HL-60 (cell line): ENCODE measurements at regions not wholly inside any gene's neighbourhood (a gene's known extent, or its start where the extent isn't known, plus 50 kb on each side); places are given as distances from the start of the nearest gene placed in this dataset.

Experiments used
- POLR2AphosphoS5 ChIP-seq: IDR thresholded peaks from 2 replicates; pipeline ENCODE4 v1.6.1; 2012; ENCODE audit warnings: low read depth
- SPI1 ChIP-seq: IDR thresholded peaks from 2 replicates; pipeline ENCODE4 v1.6.1; 2012; ENCODE audit warnings: low read depth, mild to moderate bottlenecking, borderline replicate concordance
- TF ChIP-seq, protein P1 (sequence below): IDR thresholded peaks from one replicate; pipeline ENCODE4 v1.5.1; 2011; ENCODE audit warnings: low read length, control low read depth, inconsistent platforms; ENCODE audit not compliant: insufficient read depth

DNA sequence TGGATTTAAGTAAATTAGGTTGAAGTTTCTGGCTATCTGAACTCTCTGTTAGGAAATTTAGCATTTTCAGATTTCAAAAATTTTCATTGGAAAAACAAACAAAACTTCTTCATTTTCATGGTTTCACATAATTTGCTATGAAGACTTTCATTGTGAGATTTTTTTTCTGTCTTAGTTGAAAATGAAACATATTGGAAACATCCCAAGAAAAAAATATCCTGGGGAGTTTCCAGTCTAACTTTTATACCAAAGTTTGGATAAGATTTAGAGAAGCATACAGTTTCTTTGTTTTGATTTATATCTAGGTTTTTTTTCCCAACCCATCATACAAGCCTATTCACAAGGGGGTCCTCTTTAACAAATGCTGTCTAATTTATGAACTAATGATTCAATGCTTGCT, 300.5 kb upstream of the SEMA3A start:
- TF ChIP-seq, protein P1, sequence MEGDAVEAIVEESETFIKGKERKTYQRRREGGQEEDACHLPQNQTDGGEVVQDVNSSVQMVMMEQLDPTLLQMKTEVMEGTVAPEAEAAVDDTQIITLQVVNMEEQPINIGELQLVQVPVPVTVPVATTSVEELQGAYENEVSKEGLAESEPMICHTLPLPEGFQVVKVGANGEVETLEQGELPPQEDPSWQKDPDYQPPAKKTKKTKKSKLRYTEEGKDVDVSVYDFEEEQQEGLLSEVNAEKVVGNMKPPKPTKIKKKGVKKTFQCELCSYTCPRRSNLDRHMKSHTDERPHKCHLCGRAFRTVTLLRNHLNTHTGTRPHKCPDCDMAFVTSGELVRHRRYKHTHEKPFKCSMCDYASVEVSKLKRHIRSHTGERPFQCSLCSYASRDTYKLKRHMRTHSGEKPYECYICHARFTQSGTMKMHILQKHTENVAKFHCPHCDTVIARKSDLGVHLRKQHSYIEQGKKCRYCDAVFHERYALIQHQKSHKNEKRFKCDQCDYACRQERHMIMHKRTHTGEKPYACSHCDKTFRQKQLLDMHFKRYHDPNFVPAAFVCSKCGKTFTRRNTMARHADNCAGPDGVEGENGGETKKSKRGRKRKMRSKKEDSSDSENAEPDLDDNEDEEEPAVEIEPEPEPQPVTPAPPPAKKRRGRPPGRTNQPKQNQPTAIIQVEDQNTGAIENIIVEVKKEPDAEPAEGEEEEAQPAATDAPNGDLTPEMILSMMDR = no peak
- TF ChIP-seq SPI1 = no peak
- TF ChIP-seq POLR2AphosphoS5 = no peak
